ENCODE measurements at regions not wholly inside any gene's neighbourhood (a gene's known extent, or its start where the extent isn't known, plus 50 kb on each side); places are given as distances from the start of the nearest gene placed in this dataset.

- DNase-seq: no peak
- no peaks in the 10 kb centered on the region for H3K9me3 Mint-ChIP-seq
- H3K4me3 Mint-ChIP-seq: no peak overlapping the region
- H3K36me3 Mint-ChIP-seq: no peaks in the 10 kb centered on the region
- peaks cover 7% of the 10 kb centered on the region for H3K27me3 Mint-ChIP-seq
- no peaks in the 10 kb centered on the region for H3K4me1 Mint-ChIP-seq
- H3K27ac Mint-ChIP-seq: no peak overlapping the region
Measured at GRCh38 chr5:3701694-3702093, 106.1 kb downstream of the IRX1 start.

- Mint-ChIP-seq H3K27ac (no peak overlapping the region), H3K4me1 (no peaks in the 10 kb centered on the region), H3K36me3 (no peaks in the 10 kb centered on the region), H3K27me3 (peaks cover 18% of the 10 kb centered on the region), H3K4me3 (no peak overlapping the region), H3K9me3 (no peaks in the 10 kb centered on the region)
- no peak for DNase-seq
Measured at GRCh38 chr5:3704661-3705060, 109.0 kb downstream of the IRX1 start.

GRCh38 chr5:3709068-3709716, 113.6 kb downstream of the IRX1 start:
- H3K9me3 Mint-ChIP-seq: no peaks in the 10 kb centered on the region
- H3K27me3 Mint-ChIP-seq: peaks cover 17% of the 10 kb centered on the region
- DNase-seq: no peak
- H3K4me1 Mint-ChIP-seq: no peaks in the 10 kb centered on the region
- H3K4me3 Mint-ChIP-seq: no peak overlapping the region
- H3K27ac Mint-ChIP-seq: no peak overlapping the region
- no peaks in the 10 kb centered on the region for H3K36me3 Mint-ChIP-seq

GRCh38 chr5:3709717-3710348, 114.2 kb downstream of the IRX1 start:
- H3K27me3 Mint-ChIP-seq: peaks cover 17% of the 10 kb centered on the region
- H3K36me3 Mint-ChIP-seq: no peaks in the 10 kb centered on the region
- H3K27ac Mint-ChIP-seq: no peak overlapping the region
- no peaks in the 10 kb centered on the region for H3K4me1 Mint-ChIP-seq
- DNase-seq: no peak
- no peak overlapping the region for H3K4me3 Mint-ChIP-seq
- no peaks in the 10 kb centered on the region for H3K9me3 Mint-ChIP-seq

GRCh38 chr5:3715062-3715461, 119.4 kb downstream of the IRX1 start:
- H3K9me3 Mint-ChIP-seq: peaks cover 2% of the 10 kb centered on the region
- no peak for DNase-seq
- H3K36me3 Mint-ChIP-seq: no peaks in the 10 kb centered on the region
- no peaks in the 10 kb centered on the region for H3K4me1 Mint-ChIP-seq
- H3K4me3 Mint-ChIP-seq: no peak overlapping the region
- H3K27ac Mint-ChIP-seq: no peak overlapping the region
- peaks cover under 1% of the 10 kb centered on the region for H3K27me3 Mint-ChIP-seq

DNA sequence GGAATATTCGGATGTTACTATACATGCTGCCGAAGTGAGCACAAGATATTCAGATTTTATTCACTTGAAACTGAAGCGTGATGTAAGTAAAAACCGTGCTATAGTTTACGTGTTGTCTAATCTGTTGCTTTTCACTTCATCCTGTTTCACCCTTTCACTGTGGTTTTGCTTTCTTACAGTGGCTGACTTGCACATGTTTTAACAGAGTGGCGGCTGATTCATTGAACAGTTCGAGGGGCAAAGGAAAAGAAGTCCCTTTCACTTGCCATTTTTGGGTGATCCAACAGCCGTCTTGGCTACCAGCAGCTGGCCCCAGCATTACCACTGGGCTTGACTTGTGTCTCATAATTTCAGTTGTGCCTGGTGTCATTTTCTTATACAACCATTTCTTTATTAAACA, 134.0 kb downstream of the IRX1 start:
- H3K4me3 Mint-ChIP-seq: no peak overlapping the region
- H3K4me1 Mint-ChIP-seq: no peaks in the 10 kb centered on the region
- no peaks in the 10 kb centered on the region for H3K27me3 Mint-ChIP-seq
- H3K9me3 Mint-ChIP-seq: no peaks in the 10 kb centered on the region
- no peaks in the 10 kb centered on the region for H3K36me3 Mint-ChIP-seq
- no peak overlapping the region for H3K27ac Mint-ChIP-seq
- no peak for DNase-seq

DNA sequence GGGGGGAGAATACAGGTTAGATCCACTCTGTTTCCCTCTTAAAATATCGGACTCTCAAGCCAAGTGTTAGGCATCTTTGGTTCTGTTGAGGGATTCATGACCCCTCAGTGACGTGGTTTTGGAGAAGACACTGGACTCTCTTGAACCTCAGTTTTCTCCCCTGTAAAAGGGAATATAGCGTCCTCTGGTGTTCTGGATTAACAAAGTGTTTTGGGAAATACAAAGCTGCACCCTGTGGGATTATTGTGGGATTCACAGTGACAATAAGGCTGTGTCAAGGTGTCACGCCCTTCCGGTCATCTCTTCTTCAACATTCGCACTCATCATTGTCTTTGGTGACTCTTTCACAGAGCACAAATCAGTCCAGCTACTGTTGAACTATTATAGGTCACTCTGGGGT, 139.0 kb downstream of the IRX1 start:
- H3K27ac Mint-ChIP-seq: no peak overlapping the region
- no peaks in the 10 kb centered on the region for H3K36me3 Mint-ChIP-seq
- no peak overlapping the region for H3K4me3 Mint-ChIP-seq

GRCh38 chr5:3736466-3736865, 140.8 kb downstream of the IRX1 start:
- no peak for DNase-seq
- Mint-ChIP-seq H3K4me1 (no peaks in the 10 kb centered on the region), H3K9me3 (no peaks in the 10 kb centered on the region), H3K27ac (no peak overlapping the region), H3K36me3 (no peaks in the 10 kb centered on the region), H3K27me3 (no peaks in the 10 kb centered on the region), H3K4me3 (no peak overlapping the region)

More for the DNA sequence above, 139.0 kb downstream of the IRX1 start:
- Mint-ChIP-seq H3K4me1 (no peaks in the 10 kb centered on the region), H3K9me3 (no peaks in the 10 kb centered on the region), H3K27me3 (no peaks in the 10 kb centered on the region)
- DNase-seq: no peak

GRCh38 chr5:3736926-3737325, 141.3 kb downstream of the IRX1 start:
- no peaks in the 10 kb centered on the region for H3K27me3 Mint-ChIP-seq
- DNase-seq: no peak
- H3K36me3 Mint-ChIP-seq: no peaks in the 10 kb centered on the region
- H3K4me3 Mint-ChIP-seq: no peak overlapping the region
- no peaks in the 10 kb centered on the region for H3K4me1 Mint-ChIP-seq
- H3K9me3 Mint-ChIP-seq: no peaks in the 10 kb centered on the region
- H3K27ac Mint-ChIP-seq: no peak overlapping the region

DNA sequence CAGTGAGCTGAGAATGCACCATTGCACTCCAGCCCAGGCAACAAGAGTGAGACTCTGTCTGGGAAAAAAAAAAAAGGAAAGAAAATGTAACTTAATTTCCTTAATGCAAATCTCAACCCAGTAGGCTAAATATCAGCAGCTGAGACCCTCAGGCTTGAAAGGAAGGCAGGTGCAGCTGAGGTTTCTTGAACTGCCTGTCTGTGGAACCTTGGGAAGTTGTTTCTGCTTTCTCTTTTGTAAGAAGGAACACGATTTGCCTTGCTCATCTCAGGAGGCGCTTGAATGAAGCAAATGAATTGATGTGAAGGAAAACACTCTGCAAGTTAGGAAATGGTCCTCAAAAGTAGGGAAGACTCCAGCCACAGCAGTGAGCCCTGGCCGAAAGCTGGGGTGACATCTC, 143.3 kb downstream of the IRX1 start:
- H3K4me3 Mint-ChIP-seq: no peak overlapping the region
- H3K36me3 Mint-ChIP-seq: no peaks in the 10 kb centered on the region
- H3K4me1 Mint-ChIP-seq: no peaks in the 10 kb centered on the region
- DNase-seq: no peak
- no peaks in the 10 kb centered on the region for H3K27me3 Mint-ChIP-seq
- H3K9me3 Mint-ChIP-seq: no peaks in the 10 kb centered on the region
- H3K27ac Mint-ChIP-seq: no peak overlapping the region

DNA sequence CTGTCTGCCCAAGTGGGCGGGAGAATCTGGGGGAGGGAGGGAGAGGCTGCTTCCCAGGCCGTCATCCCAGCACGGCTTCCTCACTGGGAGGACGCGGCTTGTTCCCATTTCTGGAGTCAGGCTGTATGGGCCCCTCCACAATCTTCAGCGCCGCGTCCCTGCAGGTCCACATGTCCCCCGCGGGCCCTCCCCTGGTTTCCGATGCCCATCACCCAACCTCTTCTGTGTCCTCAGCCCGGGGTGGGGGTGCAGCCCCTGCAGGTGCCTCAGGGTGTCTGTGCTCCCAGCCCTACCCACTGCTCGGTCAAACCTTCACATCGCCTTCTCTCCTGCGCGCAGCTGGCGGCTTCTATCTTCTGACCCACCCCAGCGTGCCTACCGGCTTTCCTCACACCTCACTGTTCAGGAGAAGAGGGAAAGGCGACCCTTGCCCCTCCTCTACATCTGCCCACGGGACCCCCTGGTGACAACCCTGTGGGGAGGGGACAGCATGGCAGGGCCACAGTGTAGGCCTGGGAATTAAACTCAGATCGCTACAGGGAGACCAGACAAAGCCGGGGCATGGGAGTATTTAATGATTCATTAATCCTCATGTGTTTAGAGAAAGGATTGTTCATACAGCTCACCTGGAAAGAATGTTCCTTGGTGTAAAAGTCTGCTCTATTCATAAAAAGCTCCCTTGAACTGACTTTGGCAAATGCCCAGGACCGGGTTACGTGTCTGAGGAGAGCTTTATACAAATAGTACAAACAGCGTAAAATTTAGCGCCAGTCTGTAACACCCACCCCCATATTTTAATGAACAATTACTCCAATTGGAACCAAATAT, 145.1 kb downstream of the IRX1 start:
- no peaks in the 10 kb centered on the region for H3K9me3 Mint-ChIP-seq
- H3K27me3 Mint-ChIP-seq: no peaks in the 10 kb centered on the region
- no peaks in the 10 kb centered on the region for H3K4me1 Mint-ChIP-seq
- no peaks in the 10 kb centered on the region for H3K36me3 Mint-ChIP-seq
- no peak for DNase-seq
- no peak overlapping the region for H3K27ac Mint-ChIP-seq
- no peak overlapping the region for H3K4me3 Mint-ChIP-seq

- H3K4me3 Mint-ChIP-seq: no peak overlapping the region
- DNase-seq: no peak
- H3K27me3 Mint-ChIP-seq: no peaks in the 10 kb centered on the region
Measured at GRCh38 chr5:3741374-3741770, 145.7 kb downstream of the IRX1 start.

DNA sequence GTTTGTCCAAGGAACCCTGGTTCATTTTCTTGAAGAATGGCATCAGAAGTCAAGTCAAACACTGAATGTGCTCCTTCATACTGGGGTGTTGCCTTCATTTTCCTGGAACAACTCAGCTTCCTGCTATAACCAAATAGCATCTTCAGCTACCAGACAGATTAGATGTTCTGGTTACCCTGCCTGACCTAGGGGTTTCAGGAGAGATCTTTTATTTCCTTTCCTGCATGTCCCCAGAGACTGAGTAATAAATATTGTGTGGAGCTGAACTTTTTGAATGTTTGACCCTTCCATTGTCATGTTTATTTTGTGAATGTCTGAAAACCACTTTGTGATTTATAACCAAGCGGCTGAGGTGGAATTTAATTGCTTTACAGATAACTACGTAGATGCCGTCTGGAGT, 147.1 kb downstream of the IRX1 start:
- no peak overlapping the region for H3K27ac Mint-ChIP-seq
- H3K4me3 Mint-ChIP-seq: no peak overlapping the region
- H3K36me3 Mint-ChIP-seq: no peaks in the 10 kb centered on the region
- H3K4me1 Mint-ChIP-seq: no peaks in the 10 kb centered on the region
- H3K9me3 Mint-ChIP-seq: peaks cover 5% of the 10 kb centered on the region
- H3K27me3 Mint-ChIP-seq: no peaks in the 10 kb centered on the region
- DNase-seq: no peak

More at GRCh38 chr5:3741374-3741770, 145.7 kb downstream of the IRX1 start:
- no peaks in the 10 kb centered on the region for H3K36me3 Mint-ChIP-seq
- peaks cover under 1% of the 10 kb centered on the region for H3K9me3 Mint-ChIP-seq
- no peak overlapping the region for H3K27ac Mint-ChIP-seq
- H3K4me1 Mint-ChIP-seq: no peaks in the 10 kb centered on the region

DNA sequence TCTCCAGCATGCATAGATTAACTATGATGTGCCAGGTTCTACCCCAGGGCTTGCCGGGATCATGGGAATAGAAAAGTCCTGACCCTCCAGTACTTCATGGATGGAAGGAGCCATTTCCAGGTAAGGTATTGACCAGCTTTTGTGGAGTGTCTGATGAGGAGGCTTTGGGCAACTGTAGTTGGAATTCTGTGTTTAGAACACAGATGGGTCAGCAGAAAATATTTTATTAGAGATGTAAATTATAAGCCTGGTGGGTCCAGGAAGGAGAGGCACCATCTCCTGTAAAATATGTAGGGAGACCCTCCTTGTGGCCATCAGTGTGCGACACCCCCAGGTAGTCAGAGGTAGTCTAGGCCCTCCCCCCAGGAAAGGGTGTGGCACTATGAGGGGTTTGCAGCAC, 156.2 kb downstream of the IRX1 start:
- DNase-seq: no peak
- Mint-ChIP-seq H3K9me3 (peaks cover 2% of the 10 kb centered on the region), H3K4me1 (no peaks in the 10 kb centered on the region), H3K36me3 (no peaks in the 10 kb centered on the region), H3K27me3 (no peaks in the 10 kb centered on the region), H3K27ac (no peak overlapping the region), H3K4me3 (no peak overlapping the region)

DNA sequence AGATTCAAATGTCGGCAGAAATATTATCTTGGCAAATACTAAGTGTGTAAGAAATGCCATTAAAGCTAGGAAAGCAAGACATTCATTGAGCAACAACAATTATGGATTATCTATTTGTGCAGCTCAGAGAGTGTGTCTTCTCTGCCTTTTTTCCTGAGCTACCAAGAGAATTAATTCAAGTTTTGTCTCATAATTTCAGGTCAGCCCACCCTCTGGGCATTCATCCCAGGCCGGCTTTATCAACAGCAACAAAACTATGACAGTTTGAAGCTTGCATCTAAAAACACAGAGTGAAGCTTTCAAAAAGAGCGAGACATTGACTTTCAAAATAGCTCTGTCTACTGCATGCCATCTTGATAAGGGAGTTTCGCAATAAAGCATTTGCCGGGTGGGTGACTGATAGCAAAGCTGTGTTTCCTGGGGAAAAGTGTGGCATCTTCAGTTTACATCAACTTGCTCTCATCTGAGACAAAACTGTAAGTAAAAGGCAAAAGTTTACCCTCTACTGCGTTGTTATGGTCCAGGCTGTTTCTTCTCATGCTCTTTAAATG, 182.4 kb downstream of the IRX1 start:
- H3K36me3 Mint-ChIP-seq: no peaks in the 10 kb centered on the region

More for the DNA sequence above, 182.4 kb downstream of the IRX1 start:
- Mint-ChIP-seq H3K27ac (no peak overlapping the region), H3K9me3 (no peaks in the 10 kb centered on the region), H3K4me1 (no peaks in the 10 kb centered on the region), H3K27me3 (no peaks in the 10 kb centered on the region), H3K4me3 (no peak overlapping the region)
- DNase-seq: no peak
